Esophagus (tissue), 2 donors: ENCODE measurements at regions not wholly inside any gene's neighbourhood (a gene's known extent, or its start where the extent isn't known, plus 50 kb on each side); places are given as distances from the start of the nearest gene placed in this dataset.

Experiments used
- H3K27ac ChIP-seq, 2 donors: one replicate each; pipeline ENCODE4 v1.5.1; 2013; ENCODE audit warnings: low read depth in 2 of 2, mild to moderate bottlenecking in 2 of 2, inconsistent platforms in 1 of 2, low read length in 1 of 2, moderate library complexity in 1 of 2
- H3K27me3 ChIP-seq, 2 donors: one replicate each; pipeline ENCODE4 v1.6.1; 2013; ENCODE audit warnings: low read length in 2 of 2, control low read depth in 1 of 2, mild to moderate bottlenecking in 1 of 2; ENCODE audit not compliant: insufficient read depth in 2 of 2, control insufficient read depth in 1 of 2
- H3K36me3 ChIP-seq, 2 donors: one replicate each; pipeline ENCODE4 v1.6.1; 2013; ENCODE audit warnings: low read length in 1 of 2; ENCODE audit not compliant: control insufficient read depth in 2 of 2, insufficient read depth in 2 of 2
- H3K4me1 ChIP-seq, 2 donors: one replicate each; pipeline ENCODE4 v1.6.1; 2013; ENCODE audit warnings: low read length in 1 of 2; ENCODE audit not compliant: control insufficient read depth in 2 of 2, insufficient read depth in 2 of 2
- H3K4me3 ChIP-seq, 2 donors: one replicate each; pipeline ENCODE4 v1.5.1; 2013; ENCODE audit warnings: low read length in 2 of 2, mild to moderate bottlenecking in 2 of 2, low read depth in 1 of 2, moderate library complexity in 1 of 2
- H3K9me3 ChIP-seq, 2 donors: one replicate each; pipeline ENCODE4 v1.6.1; 2013; ENCODE audit warnings: mild to moderate bottlenecking in 2 of 2, low read depth in 1 of 2, low read length in 1 of 2, moderate library complexity in 1 of 2; ENCODE audit not compliant: control insufficient read depth in 2 of 2, insufficient read depth in 1 of 2
- WGBS, 2 donors: extraction: QIAGEN DNeasy Blood & Tissue Kit; methylation state at CpG; one replicate each; pipeline ENCODE4 v1.1.7; 2013; 5-methylcytosine and 5-hydroxymethylcytosine counted together
- donor health status: healthy with polysubstance abuse.
- donor health status: Bipolar disorder and iron deficiency.

DNA sequence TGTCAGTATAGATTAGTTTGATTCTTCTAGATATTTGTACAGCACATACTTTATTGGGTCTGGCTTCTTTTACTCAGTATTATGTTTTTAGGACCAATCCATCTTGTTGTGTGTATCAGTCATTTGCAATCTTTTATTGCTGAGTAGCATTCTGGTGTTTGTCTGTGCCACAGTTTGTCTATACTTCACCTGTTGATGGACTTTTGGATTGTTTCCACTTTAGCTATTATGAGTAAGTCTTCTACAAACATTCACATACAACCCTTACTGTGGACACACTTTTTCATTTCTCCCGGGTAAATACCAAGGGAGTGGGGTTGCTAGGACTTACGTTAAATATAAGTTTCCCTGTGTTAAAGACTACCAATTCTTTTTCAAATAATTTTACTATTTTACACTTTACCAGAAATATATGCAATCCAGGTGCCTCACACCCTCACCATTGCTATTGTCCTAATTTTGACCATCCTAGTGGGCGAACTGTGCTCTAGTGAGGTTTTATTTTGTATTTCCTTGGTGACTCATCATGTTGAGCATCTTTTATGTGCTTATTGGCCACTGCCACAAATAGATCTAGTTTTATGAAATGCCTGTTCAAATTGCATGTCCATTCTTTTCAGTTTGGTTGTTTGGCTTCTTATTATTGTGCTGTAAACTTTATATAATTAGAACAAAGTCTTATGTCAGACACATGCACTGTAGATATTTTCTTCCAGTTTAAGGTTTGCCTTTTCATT, 304.7 kb upstream of the TMTC1 start:
- Histone ChIP-seq H3K36me3 (no peaks in the 10 kb centered on the region), H3K9me3 (no peaks in the 10 kb centered on the region), H3K4me3 (no peak overlapping the region), H3K27ac (no peak overlapping the region), H3K27me3 (no peaks in the 10 kb centered on the region), H3K4me1 (no peaks in the 10 kb centered on the region)
- WGBS, 2 donors: 57 to 74% methylated on average over 3 of the region's 3 CpGs

DNA sequence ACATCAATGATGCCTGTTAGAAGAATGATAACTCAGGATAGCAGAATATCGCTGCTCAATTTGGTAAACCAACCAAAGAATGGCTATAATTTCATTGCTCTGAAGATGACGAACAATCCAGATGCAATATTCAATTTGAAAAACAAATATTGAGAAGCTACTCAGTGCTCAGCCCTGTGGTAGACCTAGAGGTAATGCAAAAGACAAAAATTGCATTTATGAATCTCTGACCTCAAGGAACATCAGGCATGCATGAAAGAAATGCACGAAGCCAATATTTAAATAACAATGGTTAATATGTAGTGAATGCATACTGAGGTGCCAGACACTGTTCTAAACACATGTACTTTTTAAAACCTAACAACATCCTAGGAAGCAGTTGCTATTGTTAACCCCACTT, 298.6 kb upstream of the TMTC1 start:
- Histone ChIP-seq H3K9me3 (no peaks in the 10 kb centered on the region), H3K27me3 (no peaks in the 10 kb centered on the region), H3K4me1 (no peaks in the 10 kb centered on the region), H3K4me3 (no peak overlapping the region), H3K27ac (no peak overlapping the region), H3K36me3 (no peaks in the 10 kb centered on the region)
- 56 to 59% methylated on average over 3 of the region's 3 CpGs for WGBS, 2 donors

DNA sequence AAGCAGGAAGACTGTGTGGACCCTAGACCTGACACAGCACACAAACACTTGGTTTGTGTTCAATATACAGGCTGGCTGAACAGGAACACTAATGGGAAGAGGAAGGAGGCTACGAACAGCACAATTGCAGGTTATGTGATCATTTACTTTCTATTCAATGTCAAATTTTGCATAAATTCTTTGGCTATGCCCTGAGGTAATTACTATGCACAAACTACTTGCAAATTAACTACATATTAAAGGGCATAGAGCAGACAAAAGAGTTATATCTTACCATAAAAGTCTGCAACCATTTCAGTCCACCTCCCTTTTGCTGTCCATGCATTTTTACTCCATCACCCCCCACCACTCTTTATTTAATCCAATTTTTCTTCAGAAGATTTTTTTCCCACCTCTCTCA, 291.2 kb upstream of the TMTC1 start:
- 70 to 78% methylated on average over 1 of the region's 1 CpG for WGBS, 2 donors
- Histone ChIP-seq H3K4me1 (no peaks in the 10 kb centered on the region), H3K36me3 (no peaks in the 10 kb centered on the region), H3K4me3 (no peak overlapping the region), H3K9me3 (no peaks in the 10 kb centered on the region), H3K27me3 (no peaks in the 10 kb centered on the region), H3K27ac (no peak overlapping the region)

GRCh38 chr12:30072824-30073223, 289.1 kb upstream of the TMTC1 start:
- no peak overlapping the region for H3K4me3 ChIP-seq
- no peaks in the 10 kb centered on the region for H3K36me3 ChIP-seq
- H3K27ac ChIP-seq: no peak overlapping the region
- no peaks in the 10 kb centered on the region for H3K27me3 ChIP-seq
- H3K4me1 ChIP-seq: no peaks in the 10 kb centered on the region
- 96 to 97% methylated on average over 1 of the region's 1 CpG for WGBS, 2 donors
- no peaks in the 10 kb centered on the region for H3K9me3 ChIP-seq

DNA sequence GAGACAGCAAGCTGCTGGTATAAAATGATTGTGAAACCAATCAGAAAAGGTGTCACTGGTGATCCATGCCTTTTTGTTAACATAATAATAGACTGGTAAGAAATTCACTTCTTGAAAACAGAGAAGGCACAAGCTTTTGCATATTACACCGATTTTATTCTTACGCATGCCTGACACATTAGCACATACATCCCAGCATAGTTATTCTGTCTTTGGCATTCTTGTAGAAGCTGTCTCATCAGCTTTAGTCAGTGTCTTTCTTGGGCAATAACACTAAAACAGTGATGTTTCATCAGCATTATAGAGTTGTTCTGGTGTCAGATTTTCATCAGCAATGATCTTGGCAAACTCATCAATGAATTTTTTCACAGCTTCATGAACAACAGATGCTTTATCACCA, 283.4 kb upstream of the TMTC1 start:
- Histone ChIP-seq H3K4me3 (no peak overlapping the region), H3K27me3 (no peaks in the 10 kb centered on the region), H3K27ac (no peak overlapping the region), H3K9me3 (no peaks in the 10 kb centered on the region), H3K36me3 (no peaks in the 10 kb centered on the region), H3K4me1 (no peaks in the 10 kb centered on the region)
- WGBS, 2 donors: 91 to 97% methylated on average over 2 of the region's 2 CpGs

DNA sequence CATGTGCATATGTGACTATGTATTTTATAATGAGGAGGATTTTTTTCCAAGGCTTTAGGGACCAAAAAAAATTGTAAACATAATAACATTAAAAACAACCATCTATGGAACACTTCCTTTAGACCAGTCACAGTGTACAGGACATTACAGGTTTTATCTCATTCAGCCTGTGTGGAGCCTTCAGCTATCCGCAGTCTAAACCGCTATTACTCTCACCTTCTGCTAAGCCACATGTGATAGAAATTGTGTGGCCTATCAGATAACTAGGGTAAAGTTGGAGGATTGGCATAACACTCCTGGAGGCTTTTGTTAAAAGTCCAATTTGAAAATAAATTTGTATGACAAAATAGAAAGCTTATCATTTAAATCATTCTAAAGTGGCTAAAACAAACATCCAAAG, 281.2 kb upstream of the TMTC1 start:
- Histone ChIP-seq H3K36me3 (no peaks in the 10 kb centered on the region), H3K4me3 (no peak overlapping the region), H3K9me3 (no peaks in the 10 kb centered on the region), H3K27me3 (no peaks in the 10 kb centered on the region), H3K27ac (no peak overlapping the region), H3K4me1 (no peaks in the 10 kb centered on the region)
- 72 to 94% methylated on average over 2 of the region's 2 CpGs for WGBS, 2 donors

- H3K27me3 ChIP-seq: no peaks in the 10 kb centered on the region
- H3K9me3 ChIP-seq: no peaks in the 10 kb centered on the region
- H3K36me3 ChIP-seq: no peaks in the 10 kb centered on the region
- no peak overlapping the region for H3K27ac ChIP-seq
- H3K4me1 ChIP-seq: no peaks in the 10 kb centered on the region
- H3K4me3 ChIP-seq: no peak overlapping the region
These were observed 279.7 kb upstream of the TMTC1 start for GRCh38 chr12:30063435-30063945.

- Histone ChIP-seq H3K27me3 (no peaks in the 10 kb centered on the region), H3K4me1 (no peaks in the 10 kb centered on the region), H3K9me3 (peaks cover 0 to 1% of the 10 kb centered on the region in 2 donors), H3K36me3 (no peaks in the 10 kb centered on the region), H3K27ac (no peak overlapping the region), H3K4me3 (no peak overlapping the region)
- 60 to 63% methylated on average over 2 of the region's 2 CpGs for whole genome bisulfite sequencing, 2 donors
These were observed 264.6 kb upstream of the TMTC1 start for GRCh38 chr12:30048371-30048770.

- H3K27me3 ChIP-seq: no peaks in the 10 kb centered on the region
- H3K4me3 ChIP-seq: no peak overlapping the region
- peaks cover 0 to 1% of the 10 kb centered on the region in 2 donors for H3K9me3 ChIP-seq
- WGBS, 2 donors: 42 to 65% methylated on average over 5 of the region's 5 CpGs
- no peaks in the 10 kb centered on the region for H3K4me1 ChIP-seq
- no peak overlapping the region for H3K27ac ChIP-seq
- H3K36me3 ChIP-seq: no peaks in the 10 kb centered on the region
These were observed 263.9 kb upstream of the TMTC1 start for GRCh38 chr12:30047516-30048254.

- Histone ChIP-seq H3K27me3 (no peaks in the 10 kb centered on the region), H3K4me3 (no peak overlapping the region), H3K36me3 (no peaks in the 10 kb centered on the region), H3K4me1 (no peaks in the 10 kb centered on the region), H3K27ac (no peak overlapping the region), H3K9me3 (peaks cover 0 to 1% of the 10 kb centered on the region in 2 donors)
- 74 to 79% methylated on average over 2 of the region's 2 CpGs for WGBS, 2 donors
These were observed 262.6 kb upstream of the TMTC1 start for GRCh38 chr12:30046376-30046775.
